ENCODE measurements at regions not wholly inside any gene's neighbourhood (a gene's known extent, or its start where the extent isn't known, plus 50 kb on each side); places are given as distances from the start of the nearest gene placed in this dataset.

DNA sequence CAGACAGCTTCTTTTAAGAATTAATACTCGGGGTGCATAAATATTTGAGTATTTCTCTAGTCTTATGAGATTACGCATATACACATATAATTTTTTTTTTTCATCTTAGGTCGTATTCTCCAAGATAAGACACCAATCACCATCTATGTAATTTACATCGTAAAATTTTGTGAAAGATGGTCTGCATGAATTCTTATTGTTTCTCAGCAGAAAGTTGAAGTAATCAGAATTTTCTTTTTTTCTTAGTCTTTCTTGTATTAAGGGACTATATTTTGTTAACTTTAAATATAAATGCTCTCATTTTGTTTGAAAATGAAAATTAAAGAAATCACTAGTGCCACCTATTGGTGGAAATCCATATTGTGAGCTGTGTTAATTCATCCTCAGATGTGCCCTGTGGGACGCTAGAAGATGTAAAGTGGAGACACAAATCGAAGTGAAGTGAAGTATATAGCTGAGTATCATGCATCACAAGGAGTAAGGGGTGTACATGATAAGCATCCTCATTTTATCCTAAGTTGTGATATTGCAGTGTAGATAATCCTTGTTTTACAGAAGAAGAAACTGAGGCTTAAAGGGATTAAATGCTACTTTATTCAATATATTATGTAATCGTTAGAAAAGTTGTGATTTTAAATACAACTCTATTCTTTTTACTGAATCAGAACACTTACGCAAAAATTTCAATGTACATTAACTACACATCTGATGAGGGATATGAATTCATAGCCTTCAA, 2084.3 kb downstream of the LRRC4C start:
- H3K27ac ChIP-seq: no peak overlapping the region
- no peaks in the 10 kb centered on the region for H3K27me3 ChIP-seq
- H3K4me1 ChIP-seq (ENCODE audit: control insufficient read depth in 1 of 2, insufficient read depth in 1 of 2, low read depth in 1 of 2, low read length in 1 of 2): peaks cover 0 to 6% of the 10 kb centered on the region in 2 experiments
- H3K36me3 ChIP-seq: no peaks in the 10 kb centered on the region
- no peak overlapping the region for H3K4me3 ChIP-seq (ENCODE audit: low read depth in 1 of 2, low read length in 1 of 2)
- H3K9me3 ChIP-seq: no peaks in the 10 kb centered on the region
- TF ChIP-seq, protein P1, sequence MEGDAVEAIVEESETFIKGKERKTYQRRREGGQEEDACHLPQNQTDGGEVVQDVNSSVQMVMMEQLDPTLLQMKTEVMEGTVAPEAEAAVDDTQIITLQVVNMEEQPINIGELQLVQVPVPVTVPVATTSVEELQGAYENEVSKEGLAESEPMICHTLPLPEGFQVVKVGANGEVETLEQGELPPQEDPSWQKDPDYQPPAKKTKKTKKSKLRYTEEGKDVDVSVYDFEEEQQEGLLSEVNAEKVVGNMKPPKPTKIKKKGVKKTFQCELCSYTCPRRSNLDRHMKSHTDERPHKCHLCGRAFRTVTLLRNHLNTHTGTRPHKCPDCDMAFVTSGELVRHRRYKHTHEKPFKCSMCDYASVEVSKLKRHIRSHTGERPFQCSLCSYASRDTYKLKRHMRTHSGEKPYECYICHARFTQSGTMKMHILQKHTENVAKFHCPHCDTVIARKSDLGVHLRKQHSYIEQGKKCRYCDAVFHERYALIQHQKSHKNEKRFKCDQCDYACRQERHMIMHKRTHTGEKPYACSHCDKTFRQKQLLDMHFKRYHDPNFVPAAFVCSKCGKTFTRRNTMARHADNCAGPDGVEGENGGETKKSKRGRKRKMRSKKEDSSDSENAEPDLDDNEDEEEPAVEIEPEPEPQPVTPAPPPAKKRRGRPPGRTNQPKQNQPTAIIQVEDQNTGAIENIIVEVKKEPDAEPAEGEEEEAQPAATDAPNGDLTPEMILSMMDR (IDR thresholded peaks at IDR 0.05): no peak

DNA sequence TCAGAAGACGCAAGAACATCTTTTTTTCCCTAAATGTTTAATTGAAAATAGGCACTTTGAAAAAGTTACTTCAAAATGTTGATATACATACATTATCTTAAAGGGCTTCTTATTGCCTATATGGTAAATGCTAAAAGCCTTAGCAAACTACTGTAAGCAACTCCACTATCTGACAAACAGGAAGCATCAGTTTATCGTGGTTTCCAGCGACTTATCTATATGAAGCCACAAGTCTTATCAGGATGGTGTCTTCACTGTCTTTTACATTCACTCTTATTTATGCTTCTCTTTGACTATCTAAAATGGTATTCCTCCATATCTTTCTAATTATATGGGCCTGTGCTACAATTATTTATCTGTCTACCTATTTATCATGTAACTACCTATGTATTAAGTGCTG, 2091.9 kb downstream of the LRRC4C start:
- TF ChIP-seq, protein P1 (IDR thresholded peaks at IDR 0.05): no peak

DNA sequence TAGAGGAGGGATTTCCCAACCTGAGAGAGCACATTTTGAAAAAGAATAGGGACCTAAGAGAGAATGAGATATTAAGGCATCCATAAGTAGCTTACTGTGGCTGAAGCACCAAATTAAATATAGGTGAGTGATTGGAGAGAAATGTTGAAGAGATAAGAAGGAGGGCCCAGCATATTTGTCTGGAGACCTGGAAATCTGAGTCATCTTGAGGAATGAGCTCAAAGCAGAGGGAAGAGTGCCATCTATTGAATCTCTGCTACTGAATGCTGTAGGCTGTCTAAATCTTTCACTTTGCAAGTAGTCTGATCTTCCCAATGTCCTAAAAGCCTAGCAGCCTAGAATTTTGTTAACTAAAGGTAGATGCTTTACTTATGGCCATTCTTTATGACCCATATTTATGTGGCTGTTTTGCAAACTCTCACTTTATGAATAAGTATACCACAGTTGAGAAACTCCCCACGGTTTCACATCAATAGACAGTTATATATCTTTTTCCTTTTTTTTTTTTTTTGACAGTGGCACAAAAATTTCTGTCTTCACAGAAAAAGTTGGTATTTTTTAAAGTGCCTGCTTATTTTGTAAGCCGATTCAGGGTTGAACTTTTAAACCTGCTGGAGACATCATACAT, 2093.5 kb downstream of the LRRC4C start:
- Histone ChIP-seq H3K27me3 (no peaks in the 10 kb centered on the region), H3K4me1 (ENCODE audit: control insufficient read depth in 1 of 2, insufficient read depth in 1 of 2, low read depth in 1 of 2, low read length in 1 of 2) (no peaks in the 10 kb centered on the region), H3K9me3 (no peaks in the 10 kb centered on the region), H3K4me3 (ENCODE audit: low read depth in 1 of 2, low read length in 1 of 2) (no peak overlapping the region), H3K36me3 (no peaks in the 10 kb centered on the region), H3K27ac (no peak overlapping the region)
- TF ChIP-seq, protein P1 (IDR thresholded peaks at IDR 0.05): no peak

More for the DNA sequence above, 2091.9 kb downstream of the LRRC4C start:
- no peak overlapping the region for H3K4me3 ChIP-seq (ENCODE audit: low read depth in 1 of 2, low read length in 1 of 2)
- H3K36me3 ChIP-seq: no peaks in the 10 kb centered on the region
- no peak overlapping the region for H3K27ac ChIP-seq
- H3K9me3 ChIP-seq: no peaks in the 10 kb centered on the region
- H3K27me3 ChIP-seq: no peaks in the 10 kb centered on the region
- H3K4me1 ChIP-seq (ENCODE audit: control insufficient read depth in 1 of 2, insufficient read depth in 1 of 2, low read depth in 1 of 2, low read length in 1 of 2): peaks cover 0 to 6% of the 10 kb centered on the region in 2 experiments

DNA sequence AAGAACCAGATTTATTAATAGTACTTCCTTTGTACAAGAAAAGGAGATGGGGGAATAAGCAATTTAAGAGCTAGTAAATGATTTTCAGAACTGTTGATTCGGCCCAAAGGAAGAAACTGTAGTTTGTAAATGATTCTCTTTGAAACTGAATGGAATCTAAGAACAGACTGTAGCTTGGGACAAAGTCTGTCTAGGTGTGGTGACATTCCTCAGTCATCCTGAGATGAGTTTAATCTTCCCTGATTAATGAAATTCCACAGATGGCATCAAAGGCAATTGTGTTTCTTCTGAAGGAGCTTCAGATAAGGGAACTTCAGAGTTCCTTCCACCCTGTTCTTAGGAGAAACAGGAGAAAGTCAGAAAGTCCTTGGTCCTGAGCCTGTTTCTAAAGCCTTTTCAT, 2095.9 kb downstream of the LRRC4C start:
- H3K4me3 ChIP-seq (ENCODE audit: low read depth in 1 of 2, low read length in 1 of 2): no peak overlapping the region
- H3K4me1 ChIP-seq (ENCODE audit: control insufficient read depth in 1 of 2, insufficient read depth in 1 of 2, low read depth in 1 of 2, low read length in 1 of 2): no peaks in the 10 kb centered on the region
- no peaks in the 10 kb centered on the region for H3K27me3 ChIP-seq
- H3K9me3 ChIP-seq: no peaks in the 10 kb centered on the region
- H3K36me3 ChIP-seq: no peaks in the 10 kb centered on the region
- H3K27ac ChIP-seq: no peak overlapping the region
- TF ChIP-seq, protein P1 (IDR thresholded peaks at IDR 0.05): no peak

DNA sequence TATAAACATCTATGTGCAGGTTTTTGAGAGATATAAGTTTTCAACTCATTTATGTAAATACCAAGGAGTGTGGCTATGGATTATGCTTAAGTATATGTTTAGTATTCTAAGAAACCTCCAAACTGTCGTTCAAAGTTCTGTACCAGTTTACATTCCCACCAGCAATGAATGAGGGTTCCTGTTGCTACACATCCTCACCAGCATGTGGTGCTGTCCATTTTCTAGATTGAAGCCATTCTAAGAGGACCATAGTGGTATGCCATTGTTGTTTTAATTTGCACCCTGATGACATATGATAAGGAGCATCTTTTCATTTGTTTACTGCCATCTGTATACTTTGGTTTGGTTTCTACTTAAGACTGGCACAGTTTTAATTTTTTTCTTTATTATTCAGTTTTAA, 2097.9 kb downstream of the LRRC4C start:
- H3K4me1 ChIP-seq (ENCODE audit: control insufficient read depth in 1 of 2, insufficient read depth in 1 of 2, low read depth in 1 of 2, low read length in 1 of 2): no peaks in the 10 kb centered on the region
- no peak overlapping the region for H3K27ac ChIP-seq
- no peaks in the 10 kb centered on the region for H3K27me3 ChIP-seq
- TF ChIP-seq, protein P1 (IDR thresholded peaks at IDR 0.05): no peak
- no peak overlapping the region for H3K4me3 ChIP-seq (ENCODE audit: low read depth in 1 of 2, low read length in 1 of 2)
- H3K9me3 ChIP-seq: no peaks in the 10 kb centered on the region
- no peaks in the 10 kb centered on the region for H3K36me3 ChIP-seq

Data from neutrophil (primary cell).